AG04450 (cell line): ENCODE measurements at regions not wholly inside any gene's neighbourhood (a gene's known extent, or its start where the extent isn't known, plus 50 kb on each side); places are given as distances from the start of the nearest gene placed in this dataset.
"Not testable (repeated sequence)": the region's sequence is repeated elsewhere in the genome, so short reads cannot be mapped to it uniquely, and the experiment has no call there.

Experiments
- CTCF ChIA-PET: fragments of 300-600, 350-600 bp; formaldehyde crosslinking; extraction: SDS; loops from one replicate; lab custom pipeline; 2022; ENCODE audit warnings: antibody characterized with exemption, inconsistent platforms; lab: Charles Lee
- POLR2A ChIA-PET: fragments of 350-600 bp; formaldehyde crosslinking; extraction: SDS; loops from one replicate; lab custom pipeline; 2021; ENCODE audit warnings: antibody characterized with exemption, inconsistent platforms; lab: Yijun Ruan, JAX
- DNase-seq: peaks from one replicate; pipeline ENCODE4 v3.0.0-alpha.2; 2011; ENCODE audit warnings: low read depth, low spot score
- H3K27ac ChIP-seq: one replicate; pipeline ENCODE4 v1.5.1; 2012; ENCODE audit warnings: low read depth, low read length, control low read depth
- H3K27me3 ChIP-seq: one replicate; pipeline ENCODE4 v1.6.0; 2012; ENCODE audit warnings: low read length; ENCODE audit not compliant: control insufficient read depth, insufficient read depth
- H3K4me3 ChIP-seq: 2 replicates; pipeline ENCODE4 v1.5.1; 2011; ENCODE audit warnings: mild to moderate bottlenecking, low read depth, low read length, control low read depth
- H3K9me3 ChIP-seq: 2 replicates; pipeline ENCODE4 v1.5.1; 2012; ENCODE audit warnings: low read length; ENCODE audit not compliant: control insufficient read depth, insufficient read depth
- CTCF ChIP-seq: IDR thresholded peaks from 2 replicates; pipeline ENCODE4 v1.5.1; 2011; ENCODE audit warnings: low read depth, low read length, control low read depth, inconsistent platforms

DNA sequence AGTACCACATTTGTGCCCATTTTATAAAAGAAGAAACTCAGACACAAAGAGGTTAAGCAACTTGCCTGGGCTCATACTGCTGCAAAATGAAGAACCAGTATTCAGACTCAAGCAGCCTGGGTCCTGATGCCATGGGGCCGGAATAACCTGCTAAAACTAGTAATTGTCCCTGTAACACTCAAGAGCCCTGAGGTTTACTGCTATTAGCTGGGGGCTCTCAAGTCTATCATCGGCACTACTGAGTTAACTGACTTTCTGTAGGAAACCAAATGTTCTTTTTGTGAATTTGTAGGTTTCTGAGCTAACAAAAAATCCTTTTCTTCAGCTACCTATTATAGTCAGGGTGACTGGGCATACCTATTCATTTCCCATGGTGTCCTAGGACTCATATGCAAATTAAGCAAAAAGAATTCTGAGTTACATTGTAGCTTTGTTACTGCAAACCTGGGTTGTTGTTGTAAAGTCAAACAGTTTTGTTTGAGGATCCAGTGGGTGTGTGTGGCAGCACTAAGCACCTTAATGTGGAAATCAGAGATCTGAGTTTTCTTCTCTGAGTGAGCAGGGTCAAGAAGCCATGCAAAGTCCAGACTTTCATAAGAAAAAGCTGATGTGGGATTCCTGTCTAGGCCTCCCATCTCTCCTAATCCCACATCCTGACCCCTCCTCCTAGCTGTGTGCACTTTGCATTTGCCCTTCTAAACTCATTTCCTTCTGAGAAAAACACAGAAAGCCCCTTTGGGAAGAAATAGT is 72.4 kb upstream of the TNP1 start:
- ChIA-PET CTCF (no interaction called here), POLR2A (no interaction called here)
- H3K4me3 ChIP-seq = no peak overlapping the region
- no peak overlapping the region for H3K27ac ChIP-seq
- no peak for DNase-seq
- no peak for TF ChIP-seq CTCF
- no peaks in the 10 kb centered on the region; the same call in 1 of the 2 replicates for H3K9me3 ChIP-seq
- H3K27me3 ChIP-seq = no peaks in the 10 kb centered on the region

- Histone ChIP-seq H3K9me3 (no peaks in the 10 kb centered on the region; the same call in 1 of the 2 replicates), H3K27ac (no peak overlapping the region), H3K4me3 (no peak overlapping the region), H3K27me3 (no peaks in the 10 kb centered on the region)
- POLR2A ChIA-PET = no interaction called here
- no peak for DNase-seq
- TF ChIP-seq CTCF = no peak
- CTCF ChIA-PET = no interaction called here
Measured at GRCh38 chr2:216930716-216931115, 70.9 kb upstream of the TNP1 start.

DNA sequence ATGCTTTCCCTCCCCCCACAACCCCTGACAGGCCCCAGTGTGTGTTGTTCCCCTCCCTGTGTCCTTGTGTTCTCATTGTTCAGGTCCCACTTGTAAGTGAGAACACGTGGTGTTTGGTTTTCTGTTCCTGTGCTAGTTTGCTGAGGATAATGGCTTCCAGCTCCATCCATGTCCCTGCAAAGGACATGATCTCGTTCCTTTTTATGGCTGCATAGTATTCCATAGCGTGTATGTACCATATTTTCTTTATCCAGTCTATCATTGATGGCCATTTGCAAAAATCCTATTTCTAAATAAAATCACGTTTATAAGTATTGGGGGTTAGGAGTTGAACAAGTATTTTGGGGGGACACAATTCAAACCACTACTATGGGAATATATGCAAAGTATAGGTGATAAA is 69.5 kb upstream of the TNP1 start:
- DNase-seq, H3K4me3 ChIP-seq, H3K9me3 ChIP-seq, H3K27me3 ChIP-seq, H3K27ac ChIP-seq, CTCF ChIA-PET, POLR2A ChIA-PET: not testable (repeated sequence)

- no peak for DNase-seq
- TF ChIP-seq CTCF = no peak
- H3K27me3 ChIP-seq = no peaks in the 10 kb centered on the region
- POLR2A ChIA-PET = interaction anchor here (0.6 kb wide), 1 partner anchor 232 kb away, joined by 9 read pairs; the partner anchor contains the start of gene IGFBP5
- H3K9me3 ChIP-seq = no peaks in the 10 kb centered on the region; the same call in 1 of the 2 replicates
- CTCF ChIA-PET = no interaction called here
- no peak overlapping the region for H3K4me3 ChIP-seq
- no peak overlapping the region for H3K27ac ChIP-seq
Measured at GRCh38 chr2:216927163-216927562, 67.3 kb upstream of the TNP1 start.

DNA sequence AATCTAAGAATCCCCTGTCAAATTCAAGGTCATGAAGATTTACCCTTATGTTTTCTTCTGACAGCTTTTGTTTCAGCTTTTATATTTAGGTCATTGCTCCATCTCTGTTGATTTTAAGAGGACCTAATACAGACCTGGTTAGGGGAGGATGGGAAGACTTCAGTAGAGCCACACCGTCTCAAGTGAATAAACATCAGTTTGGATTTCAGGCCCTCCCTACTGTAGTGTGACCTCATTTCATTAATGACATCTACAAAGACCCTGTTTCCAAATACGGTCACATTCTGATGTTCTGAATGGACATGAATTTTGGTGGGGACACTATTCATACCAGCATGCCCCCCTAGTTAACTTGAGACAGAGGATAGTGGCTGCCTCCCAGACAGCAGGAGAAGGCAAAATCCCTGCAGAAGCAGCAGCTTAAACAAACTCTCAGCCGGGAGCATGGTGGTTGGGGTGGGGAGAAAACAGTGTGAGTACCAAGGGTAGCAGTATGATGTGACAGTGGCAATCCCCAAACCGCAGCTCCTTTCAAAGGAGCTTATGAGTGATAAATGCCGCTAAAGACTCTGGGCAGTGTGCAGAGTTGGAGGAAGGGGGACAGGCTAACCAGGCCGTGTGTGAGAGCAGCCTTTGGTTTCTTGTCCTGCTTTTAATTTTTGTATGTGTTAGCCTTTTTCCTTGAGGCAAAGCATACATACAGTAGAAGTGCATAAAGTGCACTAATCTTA is 65.9 kb upstream of the TNP1 start:
- POLR2A ChIA-PET = no interaction called here
- CTCF ChIA-PET = interaction anchor here (1.5 kb wide), 1 partner anchor 830 kb away, joined by 3 read pairs; no protein-coding TSS in a partner anchor
- H3K4me3 ChIP-seq = no peak overlapping the region
- H3K9me3 ChIP-seq = no peaks in the 10 kb centered on the region; the same call in 1 of the 2 replicates
- TF ChIP-seq CTCF = no peak
- H3K27ac ChIP-seq = no peak overlapping the region
- no peak for DNase-seq
- H3K27me3 ChIP-seq = no peaks in the 10 kb centered on the region
